ENCODE measurements at regions not wholly inside any gene's neighbourhood (a gene's known extent, or its start where the extent isn't known, plus 50 kb on each side); places are given as distances from the start of the nearest gene placed in this dataset.
"Not testable (repeated sequence)": the region's sequence is repeated elsewhere in the genome, so short reads cannot be mapped to it uniquely, and the experiment has no call there.

GRCh38 chr6:120320481-120321162, 971.1 kb upstream of the MAN1A1 start:
- no peak for DNase-seq

DNA sequence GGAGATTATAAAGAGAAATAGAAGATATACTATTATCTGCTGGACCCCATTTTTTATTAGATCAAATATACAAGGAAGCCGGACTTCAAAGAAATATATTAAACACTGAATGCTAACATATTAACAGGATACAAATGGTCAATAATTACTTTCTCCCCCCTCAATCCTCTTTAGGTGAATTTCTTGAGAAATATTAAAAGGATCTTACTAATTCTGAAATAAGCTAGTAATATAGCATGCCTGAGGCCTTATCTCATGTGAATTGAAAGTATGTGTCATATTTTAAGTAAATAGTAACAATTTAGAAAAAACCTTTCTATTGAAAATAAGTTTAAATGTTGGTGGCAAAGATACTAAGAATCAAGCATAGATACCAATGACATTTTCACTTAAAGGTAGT, 954.7 kb upstream of the MAN1A1 start:
- DNase-seq = no peak

DNA sequence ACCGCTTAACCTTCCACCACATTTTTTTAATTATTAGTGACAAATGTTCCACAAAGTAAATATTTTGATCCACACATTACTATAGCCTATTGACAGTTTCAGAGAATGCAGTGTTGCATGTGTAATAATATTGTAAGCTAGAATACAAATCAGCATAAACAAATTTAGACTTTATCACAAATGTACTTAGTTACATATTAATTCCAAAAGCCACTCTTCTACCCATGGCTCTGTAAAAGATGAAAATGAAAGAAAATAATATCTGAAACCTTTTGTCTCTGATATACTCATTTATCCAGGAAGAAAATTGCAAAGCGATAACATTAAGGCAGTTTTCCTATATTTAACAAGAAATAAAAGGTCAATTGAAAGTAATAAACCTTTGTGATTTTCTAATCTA, 954.0 kb upstream of the MAN1A1 start:
- no peak for DNase-seq

- no peak for DNase-seq
These were observed 952.5 kb upstream of the MAN1A1 start for GRCh38 chr6:120302041-120302440.

DNA sequence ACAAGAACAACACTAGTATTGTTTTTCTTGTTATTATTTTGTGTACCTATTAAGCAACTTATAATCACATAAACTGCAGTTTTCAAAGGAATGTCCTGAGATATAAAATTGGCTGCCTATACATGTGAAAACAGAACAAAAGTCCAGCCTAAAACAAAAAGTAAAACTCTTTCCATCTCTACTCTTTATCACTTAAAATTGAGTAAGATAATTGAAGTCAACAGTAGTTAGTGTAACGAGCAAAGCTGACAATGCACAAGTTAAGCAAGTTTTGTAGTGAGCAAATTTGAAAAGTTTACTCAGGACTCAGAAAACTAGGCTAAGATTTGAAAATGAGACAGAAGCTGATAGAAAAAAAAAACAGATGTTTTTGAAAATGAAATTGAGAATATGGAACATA, 941.4 kb upstream of the MAN1A1 start:
- no peak for DNase-seq

DNA sequence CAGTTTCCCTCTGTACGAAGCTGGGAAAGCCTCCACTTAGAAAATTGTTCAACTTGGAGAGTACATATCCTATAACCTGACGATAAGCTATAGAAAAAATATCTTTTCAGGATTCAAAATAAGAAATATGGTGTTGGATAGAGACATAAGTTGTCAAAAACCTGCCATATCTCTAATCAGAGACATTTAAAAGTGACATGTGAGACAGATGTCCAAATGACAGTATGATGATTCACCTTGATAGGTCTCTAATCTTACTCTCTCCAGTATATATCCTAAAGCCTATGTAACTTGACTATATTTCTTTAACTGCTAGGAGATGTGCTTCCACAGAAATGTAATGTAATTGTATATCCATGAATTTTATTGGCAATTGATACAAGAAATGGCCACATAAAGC, 932.4 kb upstream of the MAN1A1 start:
- DNase-seq = no peak

GRCh38 chr6:120279466-120280167, 930.1 kb upstream of the MAN1A1 start:
- no peak for DNase-seq

GRCh38 chr6:120278689-120279396, 929.3 kb upstream of the MAN1A1 start:
- no peak for DNase-seq

DNA sequence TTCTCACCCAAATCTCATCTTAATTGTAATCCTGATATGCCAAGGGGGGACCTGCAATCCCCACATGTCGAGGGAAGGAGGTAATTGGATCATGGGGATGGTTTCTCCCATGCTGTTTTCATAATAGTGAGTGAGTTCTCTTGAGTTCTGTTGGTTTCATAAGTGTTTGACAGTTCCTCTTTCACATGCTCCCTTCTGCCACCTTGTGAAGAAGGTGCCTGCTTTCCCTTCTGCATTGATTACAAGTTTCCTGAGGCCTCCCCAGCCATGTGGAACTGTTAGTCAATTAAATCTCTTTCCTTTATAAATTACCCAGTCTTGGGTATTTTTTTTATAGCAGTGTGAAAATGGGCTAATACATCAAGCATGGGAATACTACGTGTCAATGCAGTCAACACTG, 925.0 kb upstream of the MAN1A1 start:
- DNase-seq = no peak

DNA sequence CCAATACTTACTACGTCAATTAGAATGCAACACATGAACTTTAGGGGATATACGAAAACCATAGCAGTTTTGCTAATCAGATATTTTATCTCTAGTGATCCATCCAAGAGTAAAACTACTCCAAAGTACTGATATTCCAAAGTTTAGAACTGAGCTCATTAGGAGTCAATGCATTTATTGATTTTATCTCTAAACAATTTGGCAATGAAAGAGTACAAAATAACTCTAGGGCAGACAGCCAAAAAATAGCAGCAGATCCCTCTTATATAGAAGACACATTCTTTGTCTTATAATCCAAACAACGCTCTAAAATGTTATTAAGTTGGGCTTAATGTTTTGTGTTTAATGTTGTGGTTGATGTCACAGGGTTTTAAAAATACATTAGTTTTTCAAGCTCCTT, 923.9 kb upstream of the MAN1A1 start:
- DNase-seq = no peak

- DNase-seq = no peak
These were observed 922.5 kb upstream of the MAN1A1 start for GRCh38 chr6:120272038-120272437.

GRCh38 chr6:120268256-120268655, 918.7 kb upstream of the MAN1A1 start:
- not testable (repeated sequence) for DNase-seq

DNA sequence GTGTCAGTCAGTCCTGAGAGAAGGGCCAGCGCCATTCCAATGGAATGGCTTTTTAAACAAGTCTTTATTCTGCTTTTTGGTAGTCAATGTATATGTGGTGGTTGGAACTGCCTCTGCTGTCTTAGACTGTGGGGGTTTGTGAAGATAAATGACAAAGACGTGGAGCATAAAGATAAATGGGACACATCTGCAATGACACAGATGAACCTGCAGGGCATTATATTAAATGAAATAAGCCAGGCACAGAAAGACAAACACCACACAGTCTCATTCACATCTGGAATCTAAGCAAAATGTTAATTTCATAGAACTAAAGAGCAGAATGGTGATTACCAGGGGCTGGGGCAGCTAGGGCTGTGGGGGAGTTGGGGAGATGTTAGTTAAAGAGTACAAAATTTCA, 912.8 kb upstream of the MAN1A1 start:
- no peak for DNase-seq

DNA sequence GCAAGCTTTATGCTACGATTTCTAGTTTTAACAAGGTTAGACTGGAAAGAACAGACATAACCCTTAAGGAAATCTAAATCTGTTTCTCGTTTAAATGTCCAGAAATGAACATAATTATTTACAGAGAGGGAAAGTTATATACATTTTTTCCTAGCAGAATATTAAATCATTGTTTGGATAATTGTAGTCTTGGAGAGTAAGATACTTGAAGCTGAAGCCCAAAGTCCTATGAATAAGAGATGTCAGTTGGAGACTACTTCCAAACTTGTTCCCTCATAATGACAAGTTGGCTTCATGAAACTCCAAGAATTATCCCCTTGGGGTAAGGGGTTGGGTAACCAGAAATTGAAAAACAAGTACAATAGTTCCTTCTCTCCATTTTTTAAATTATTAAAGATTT, 911.1 kb upstream of the MAN1A1 start:
- no peak for DNase-seq

DNA sequence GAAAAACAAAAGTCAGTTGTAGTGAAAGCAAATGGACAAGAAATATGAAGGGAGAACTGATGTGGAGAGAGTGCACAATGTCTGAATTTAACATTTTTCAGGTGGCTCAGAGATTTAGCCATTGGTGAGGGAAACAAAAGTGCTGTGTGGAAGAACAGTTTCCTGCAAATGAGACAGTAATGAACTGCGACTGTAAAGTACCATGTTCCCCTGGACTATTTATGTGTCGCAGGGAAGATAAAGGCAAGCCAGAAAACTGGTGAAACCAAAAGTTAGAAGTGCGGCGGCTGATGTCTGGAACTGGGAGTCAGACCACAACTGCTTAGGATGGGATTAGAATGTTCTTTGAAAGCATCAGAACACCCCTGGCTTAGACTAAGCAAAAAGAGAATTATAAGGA, 905.1 kb upstream of the MAN1A1 start:
- no peak for DNase-seq

DNA sequence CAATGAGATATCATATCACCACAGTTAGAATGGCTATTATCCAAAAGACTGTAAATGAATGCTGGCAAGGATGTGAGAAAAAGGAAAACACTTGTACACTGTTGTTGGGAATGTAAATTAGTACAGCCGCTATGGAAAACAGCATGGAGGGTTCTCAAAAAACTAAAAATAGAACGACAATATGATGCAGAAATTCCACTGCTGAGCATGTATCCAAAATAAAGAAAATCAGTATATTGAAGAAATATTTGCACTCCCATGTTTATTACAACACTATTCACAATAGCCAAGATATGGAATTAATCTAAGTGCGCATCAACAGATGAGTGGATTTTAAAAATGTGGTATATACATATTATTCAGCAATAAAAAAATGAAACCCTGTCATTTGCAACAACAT, 898.9 kb upstream of the MAN1A1 start:
- no peak for DNase-seq

DNA sequence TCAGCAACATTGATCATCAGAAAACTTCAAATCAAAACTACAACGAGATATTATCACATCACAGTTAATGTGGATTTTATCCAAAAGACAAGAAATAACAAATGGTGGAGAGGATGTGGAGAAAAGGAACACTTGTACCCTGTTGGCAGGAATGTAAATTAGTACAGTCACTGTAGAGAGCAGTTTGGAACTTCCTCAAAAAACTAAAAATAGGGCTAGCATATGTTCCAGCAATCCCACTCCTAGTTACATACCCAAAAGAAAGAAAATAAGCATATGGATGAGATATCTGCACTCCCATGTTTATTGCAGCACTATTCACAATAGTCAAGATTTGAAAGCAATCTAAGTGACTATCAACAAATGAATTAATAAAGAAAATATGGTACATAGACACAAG, 887.7 kb upstream of the MAN1A1 start:
- DNase-seq = no peak

DNA sequence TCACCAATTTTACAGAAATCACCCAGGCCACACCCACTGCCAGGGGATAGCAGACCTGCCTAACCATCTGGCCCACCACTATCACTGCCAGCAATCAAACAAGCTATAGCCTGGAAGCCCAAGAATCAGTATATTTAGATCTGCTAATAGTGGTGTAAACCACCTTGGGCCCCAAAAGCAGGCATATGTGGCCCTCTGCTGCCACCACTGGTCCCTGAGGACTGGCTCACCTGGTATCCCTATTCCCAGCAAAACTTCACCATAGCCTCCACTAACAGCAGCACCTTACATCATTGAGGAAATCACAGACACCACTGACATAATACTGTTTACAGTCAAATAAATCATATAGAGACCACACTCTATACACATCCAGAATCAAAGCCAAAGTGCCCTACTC, 880.4 kb upstream of the MAN1A1 start:
- DNase-seq = no peak

GRCh38 chr6:120228297-120228696, 878.7 kb upstream of the MAN1A1 start:
- DNase-seq = no peak

GRCh38 chr6:120219339-120219738, 869.8 kb upstream of the MAN1A1 start:
- DNase-seq = no peak

DNA sequence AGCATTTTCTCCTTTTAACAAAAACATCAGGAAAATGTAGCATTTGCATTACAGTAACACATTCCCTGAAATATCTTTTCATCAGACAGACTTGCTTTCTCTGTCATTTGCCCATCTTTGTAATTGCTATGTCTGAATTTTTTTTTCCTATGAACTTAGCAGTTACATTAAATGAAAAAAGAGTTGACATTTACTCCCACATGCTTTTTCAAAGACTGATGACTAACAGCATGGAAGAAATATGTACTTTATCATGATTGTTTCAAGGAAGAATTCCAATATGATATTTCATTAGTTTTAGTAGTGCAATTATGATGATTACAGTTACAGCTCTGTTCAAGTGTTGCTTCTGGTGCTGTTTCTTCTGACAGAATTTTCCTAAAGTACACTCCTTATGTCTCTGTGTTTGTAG, 864.5 kb upstream of the MAN1A1 start:
- DNase-seq = no peak

- no peak for DNase-seq
These were observed 862.6 kb upstream of the MAN1A1 start for GRCh38 chr6:120211955-120212792.

DNA sequence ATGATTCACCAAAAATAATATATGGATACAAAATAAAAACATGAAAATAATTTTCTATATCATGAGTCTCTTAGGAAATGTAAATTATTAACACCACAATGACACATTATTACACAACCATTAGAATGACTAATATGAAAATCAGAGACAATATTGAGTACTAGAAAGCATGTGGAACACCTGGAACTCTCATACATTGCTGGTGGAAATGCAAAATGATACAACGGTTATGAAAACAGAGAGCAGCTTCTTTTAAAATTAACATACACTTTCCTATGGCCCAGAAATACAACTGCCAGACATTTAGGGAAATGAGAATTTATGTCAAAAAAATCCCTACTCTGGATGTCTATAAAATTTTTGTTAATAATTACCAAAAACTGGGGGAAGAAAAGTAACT, 853.3 kb upstream of the MAN1A1 start:
- DNase-seq = no peak

Data from stimulated activated CD4-positive, alpha-beta T cell treated with anti-CD3 and anti-CD28 coated beads, Interleukin-4, amount 100 ng/mL, for 1 hour (primary cell).